Smooth muscle cell (in vitro differentiated cells): ENCODE measurements at regions not wholly inside any gene's neighbourhood (a gene's known extent, or its start where the extent isn't known, plus 50 kb on each side); places are given as distances from the start of the nearest gene placed in this dataset.

Experiments used
- DNase-seq: peaks from one replicate; lab custom pipeline; 2025; ENCODE audit not compliant: unreplicated experiment; lab: John Stamatoyannopoulos, UW
- H2AFZ ChIP-seq: fragments of 200-600 bp; sonication (generic); 2 replicates; pipeline ENCODE4 v1.6.0; 2016; ENCODE audit warnings: antibody characterized with exemption, low read depth, mild to moderate bottlenecking
- H3F3A ChIP-seq: fragments of 200-600 bp; sonication (generic); 2 replicates; pipeline ENCODE4 v1.6.0; 2017; ENCODE audit warnings: antibody characterized with exemption, low read depth
- H3K27ac ChIP-seq: fragments of 200-600 bp; sonication (generic); 2 replicates; pipeline ENCODE4 v1.5.1; 2016; ENCODE audit warnings: low read depth, mild to moderate bottlenecking
- H3K27me3 ChIP-seq: fragments of 200-600 bp; sonication (generic); 2 replicates; pipeline ENCODE4 v1.6.1; 2016; ENCODE audit warnings: low read depth, mild to moderate bottlenecking
- H3K36me3 ChIP-seq: fragments of 200-600 bp; sonication (generic); 2 replicates; pipeline ENCODE4 v1.5.1; 2016; ENCODE audit warnings: low read depth
- H3K4me1 ChIP-seq: fragments of 200-600 bp; sonication (generic); 2 replicates; pipeline ENCODE4 v1.5.1; 2016; ENCODE audit warnings: low read depth
- H3K4me2 ChIP-seq: fragments of 200-600 bp; sonication (generic); 2 replicates; pipeline ENCODE4 v1.6.0; 2016; ENCODE audit warnings: mild to moderate bottlenecking
- H3K4me3 ChIP-seq: fragments of 200-600 bp; sonication (generic); 2 replicates; pipeline ENCODE4 v1.5.1; 2016; ENCODE audit warnings: mild to moderate bottlenecking
- H3K79me2 ChIP-seq: fragments of 200-600 bp; sonication (generic); 2 replicates; pipeline ENCODE4 v1.6.0; 2016; ENCODE audit warnings: low read depth, mild to moderate bottlenecking
- H3K9ac ChIP-seq: fragments of 200-600 bp; sonication (generic); 2 replicates; pipeline ENCODE4 v1.6.0; 2016; ENCODE audit warnings: low read depth
- H3K9me3 ChIP-seq: fragments of 200-600 bp; sonication (generic); replicated peaks from 2 replicates; pipeline ENCODE4 v1.5.1; 2016; ENCODE audit warnings: low read depth
- H4K20me1 ChIP-seq: fragments of 200-600 bp; sonication (generic); 2 replicates; pipeline ENCODE4 v1.6.0; 2016; ENCODE audit warnings: low read depth
- CTCF ChIP-seq: fragments of 200-600 bp; sonication (generic); IDR thresholded peaks from 2 replicates; pipeline ENCODE4 v1.5.1; 2017; ENCODE audit warnings: borderline replicate concordance, mild to moderate bottlenecking, antibody characterized with exemption; ENCODE audit not compliant: insufficient read depth, poor library complexity, severe bottlenecking
- WGBS: methylation state at CpG from one replicate; pipeline ENCODE4 v1.1.7; 2016; ENCODE audit warnings: low lambda C conversion rate; 5-methylcytosine and 5-hydroxymethylcytosine counted together

DNA sequence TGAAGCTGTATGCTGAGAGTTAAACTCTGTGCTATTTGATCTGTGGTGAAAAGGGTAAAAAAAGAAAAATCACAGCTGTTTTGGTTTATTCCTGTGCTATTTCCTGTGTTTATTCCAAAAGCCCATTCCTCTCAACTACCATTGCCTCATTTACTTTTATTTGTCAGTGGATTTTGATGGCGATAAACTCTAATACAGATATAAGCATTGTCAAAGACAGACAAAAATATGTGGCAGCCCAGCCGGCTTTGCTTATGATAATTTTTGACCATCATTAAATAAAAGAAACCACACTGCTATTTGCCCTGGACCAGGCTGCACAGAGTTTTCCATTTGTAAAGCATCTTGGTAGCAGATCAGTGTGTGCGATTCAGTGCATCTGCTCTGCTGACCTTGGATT is 473.6 kb upstream of the ASIC2 start:
- Histone ChIP-seq H3F3A (no peaks in the 10 kb centered on the region), H3K4me1 (no peaks in the 10 kb centered on the region), H3K36me3 (no peaks in the 10 kb centered on the region), H3K27ac (no peak overlapping the region), H3K9ac (no peak overlapping the region), H2AFZ (no peak overlapping the region), H4K20me1 (no peaks in the 10 kb centered on the region), H3K4me2 (no peak overlapping the region), H3K4me3 (no peak overlapping the region), H3K79me2 (no peaks in the 10 kb centered on the region), H3K9me3 (no peaks in the 10 kb centered on the region), H3K27me3 (peaks cover 4% of the 10 kb centered on the region)
- TF ChIP-seq CTCF = no peak
- WGBS = 89% methylated on average over 3 of the region's 3 CpGs
- DNase-seq = no peak

- Histone ChIP-seq H3K4me2 (no peak overlapping the region), H3K9me3 (no peaks in the 10 kb centered on the region), H3K27me3 (peaks cover 4% of the 10 kb centered on the region), H3K27ac (no peak overlapping the region), H4K20me1 (no peaks in the 10 kb centered on the region), H3K4me1 (no peaks in the 10 kb centered on the region), H3K79me2 (no peaks in the 10 kb centered on the region), H3K9ac (no peak overlapping the region), H3K4me3 (no peak overlapping the region), H3F3A (no peaks in the 10 kb centered on the region), H3K36me3 (no peaks in the 10 kb centered on the region), H2AFZ (no peak overlapping the region)
- TF ChIP-seq CTCF = no peak
- DNase-seq = no peak
- WGBS = 84% methylated on average over 4 of the region's 4 CpGs
Observed at GRCh38 chr17:33769066-33769465, 476.0 kb upstream of the ASIC2 start.

GRCh38 chr17:33776304-33776703 is 478.8 kb upstream of the CCL2 start:
- WGBS = 84% methylated on average over 4 of the region's 4 CpGs
- no peak overlapping the region for H3K4me3 ChIP-seq
- H3K9me3 ChIP-seq = no peaks in the 10 kb centered on the region
- no peak overlapping the region for H2AFZ ChIP-seq
- no peak overlapping the region for H3K27ac ChIP-seq
- no peak overlapping the region for H3K9ac ChIP-seq
- TF ChIP-seq CTCF = no peak
- H4K20me1 ChIP-seq = no peaks in the 10 kb centered on the region
- no peak for DNase-seq
- no peak overlapping the region for H3K4me2 ChIP-seq
- no peaks in the 10 kb centered on the region for H3K36me3 ChIP-seq
- H3K27me3 ChIP-seq = peaks cover 2% of the 10 kb centered on the region
- H3K4me1 ChIP-seq = no peaks in the 10 kb centered on the region
- no peaks in the 10 kb centered on the region for H3F3A ChIP-seq
- H3K79me2 ChIP-seq = no peaks in the 10 kb centered on the region

GRCh38 chr17:33776903-33777302 is 478.2 kb upstream of the CCL2 start:
- Histone ChIP-seq H3K27me3 (peaks cover 8% of the 10 kb centered on the region), H3K36me3 (no peaks in the 10 kb centered on the region), H3K79me2 (no peaks in the 10 kb centered on the region), H4K20me1 (no peaks in the 10 kb centered on the region), H3F3A (no peaks in the 10 kb centered on the region), H3K27ac (no peak overlapping the region), H3K9me3 (no peaks in the 10 kb centered on the region), H3K9ac (no peak overlapping the region), H3K4me2 (no peak overlapping the region), H3K4me1 (no peaks in the 10 kb centered on the region), H2AFZ (no peak overlapping the region), H3K4me3 (no peak overlapping the region)
- no peak for TF ChIP-seq CTCF
- DNase-seq = no peak
- WGBS = 84% methylated on average over 9 of the region's 9 CpGs
